ENCODE measurements at regions not wholly inside any gene's neighbourhood (a gene's known extent, or its start where the extent isn't known, plus 50 kb on each side); places are given as distances from the start of the nearest gene placed in this dataset.

DNA sequence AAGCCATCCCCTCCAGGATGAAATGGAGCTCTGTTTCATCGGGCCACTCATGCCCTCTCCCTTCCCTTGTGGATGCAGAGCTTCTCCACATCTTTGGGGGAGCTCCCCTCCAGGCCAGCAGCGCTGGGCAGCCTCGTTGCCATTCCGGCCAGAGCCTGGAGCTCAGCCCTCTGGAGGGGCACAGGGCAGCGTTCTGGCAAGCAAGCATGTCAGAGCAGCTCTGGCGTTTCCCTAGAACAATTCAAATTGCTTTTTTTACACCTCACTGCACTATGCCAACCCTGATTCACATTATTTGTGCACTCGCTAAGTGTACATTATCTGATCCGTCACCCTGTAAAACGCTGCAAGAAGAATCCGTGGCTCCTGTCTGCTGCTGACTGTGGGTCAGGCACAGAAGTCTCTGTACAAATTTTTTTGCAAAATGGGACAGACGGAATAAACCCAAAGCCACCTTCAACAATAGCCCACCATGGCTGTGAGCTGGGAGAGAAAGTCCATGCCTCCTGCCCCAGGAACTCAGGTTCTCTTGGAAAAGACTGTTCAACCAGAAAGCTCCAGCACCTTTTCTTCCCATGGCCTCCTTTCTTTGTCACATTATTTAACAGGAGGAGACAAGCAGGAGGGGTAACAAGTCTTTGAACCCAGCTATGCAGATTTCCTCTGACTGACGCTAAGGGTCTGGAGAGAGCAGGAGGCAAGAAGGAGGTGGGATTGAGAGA, 139.5 kb upstream of the CADM1 start:
- TF ChIP-seq TEAD4 (IDR thresholded peaks at IDR 0.05) (no peak), FOXM1 (IDR thresholded peaks at IDR 0.05; ENCODE audit: borderline replicate concordance, low read depth) (no peak), NFIC (IDR thresholded peaks at IDR 0.05) (no peak), ZBTB7A (IDR thresholded peaks at IDR 0.05; ENCODE audit: low read depth) (no peak)
- TF ChIP-seq, protein P1, sequence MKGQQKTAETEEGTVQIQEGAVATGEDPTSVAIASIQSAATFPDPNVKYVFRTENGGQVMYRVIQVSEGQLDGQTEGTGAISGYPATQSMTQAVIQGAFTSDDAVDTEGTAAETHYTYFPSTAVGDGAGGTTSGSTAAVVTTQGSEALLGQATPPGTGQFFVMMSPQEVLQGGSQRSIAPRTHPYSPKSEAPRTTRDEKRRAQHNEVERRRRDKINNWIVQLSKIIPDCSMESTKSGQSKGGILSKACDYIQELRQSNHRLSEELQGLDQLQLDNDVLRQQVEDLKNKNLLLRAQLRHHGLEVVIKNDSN (IDR thresholded peaks at IDR 0.05): no peak
- TF ChIP-seq, protein P2, sequence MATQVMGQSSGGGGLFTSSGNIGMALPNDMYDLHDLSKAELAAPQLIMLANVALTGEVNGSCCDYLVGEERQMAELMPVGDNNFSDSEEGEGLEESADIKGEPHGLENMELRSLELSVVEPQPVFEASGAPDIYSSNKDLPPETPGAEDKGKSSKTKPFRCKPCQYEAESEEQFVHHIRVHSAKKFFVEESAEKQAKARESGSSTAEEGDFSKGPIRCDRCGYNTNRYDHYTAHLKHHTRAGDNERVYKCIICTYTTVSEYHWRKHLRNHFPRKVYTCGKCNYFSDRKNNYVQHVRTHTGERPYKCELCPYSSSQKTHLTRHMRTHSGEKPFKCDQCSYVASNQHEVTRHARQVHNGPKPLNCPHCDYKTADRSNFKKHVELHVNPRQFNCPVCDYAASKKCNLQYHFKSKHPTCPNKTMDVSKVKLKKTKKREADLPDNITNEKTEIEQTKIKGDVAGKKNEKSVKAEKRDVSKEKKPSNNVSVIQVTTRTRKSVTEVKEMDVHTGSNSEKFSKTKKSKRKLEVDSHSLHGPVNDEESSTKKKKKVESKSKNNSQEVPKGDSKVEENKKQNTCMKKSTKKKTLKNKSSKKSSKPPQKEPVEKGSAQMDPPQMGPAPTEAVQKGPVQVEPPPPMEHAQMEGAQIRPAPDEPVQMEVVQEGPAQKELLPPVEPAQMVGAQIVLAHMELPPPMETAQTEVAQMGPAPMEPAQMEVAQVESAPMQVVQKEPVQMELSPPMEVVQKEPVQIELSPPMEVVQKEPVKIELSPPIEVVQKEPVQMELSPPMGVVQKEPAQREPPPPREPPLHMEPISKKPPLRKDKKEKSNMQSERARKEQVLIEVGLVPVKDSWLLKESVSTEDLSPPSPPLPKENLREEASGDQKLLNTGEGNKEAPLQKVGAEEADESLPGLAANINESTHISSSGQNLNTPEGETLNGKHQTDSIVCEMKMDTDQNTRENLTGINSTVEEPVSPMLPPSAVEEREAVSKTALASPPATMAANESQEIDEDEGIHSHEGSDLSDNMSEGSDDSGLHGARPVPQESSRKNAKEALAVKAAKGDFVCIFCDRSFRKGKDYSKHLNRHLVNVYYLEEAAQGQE (IDR thresholded peaks at IDR 0.05; ENCODE audit: low read depth): no peak

DNA sequence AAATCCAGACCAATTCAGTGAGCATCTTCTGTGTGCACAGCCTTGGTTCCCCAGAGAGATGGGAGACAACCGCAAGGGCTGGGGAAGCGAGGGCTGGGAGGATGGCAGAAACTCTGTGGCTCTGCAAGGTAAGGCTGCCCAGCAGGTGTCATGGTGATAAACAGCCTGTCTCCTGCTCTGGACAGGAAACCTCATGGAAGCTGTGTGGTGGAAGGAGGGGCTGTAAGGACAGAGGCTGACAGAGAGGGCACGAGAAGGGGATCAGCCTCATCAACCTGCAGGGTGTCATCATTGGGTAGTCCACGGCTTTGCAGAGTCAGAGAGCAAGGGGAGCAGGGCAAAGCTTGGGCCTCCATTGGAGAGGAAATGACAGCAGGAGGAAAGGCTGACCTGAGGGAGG, 138.4 kb upstream of the CADM1 start:
- TF ChIP-seq, protein P2 (IDR thresholded peaks at IDR 0.05; ENCODE audit: low read depth): no peak
- TF ChIP-seq TCF12 (IDR thresholded peaks at IDR 0.05; ENCODE audit: low read depth) (no peak), NFIC (IDR thresholded peaks at IDR 0.05) (no peak), RAD21 (IDR thresholded peaks at IDR 0.05; ENCODE audit: low read depth) (no peak), TAF1 (IDR thresholded peaks at IDR 0.05; ENCODE audit: low read depth) (no peak), CREB1 (IDR thresholded peaks at IDR 0.05; ENCODE audit: low read depth) (no peak), CEBPB (IDR thresholded peaks at IDR 0.05) (no peak), YY1 (IDR thresholded peaks at IDR 0.05; ENCODE audit: low read depth) (no peak), ZBTB7A (IDR thresholded peaks at IDR 0.05; ENCODE audit: low read depth) (no peak), FOXM1 (IDR thresholded peaks at IDR 0.05; ENCODE audit: borderline replicate concordance, low read depth) (no peak), TEAD4 (IDR thresholded peaks at IDR 0.05) (no peak), EGR1 (IDR thresholded peaks at IDR 0.05) (no peak), EP300 (IDR thresholded peaks at IDR 0.05; ENCODE audit: borderline replicate concordance) (no peak)
- TF ChIP-seq, protein P1 (IDR thresholded peaks at IDR 0.05): no peak
- TF ChIP-seq, protein P3, sequence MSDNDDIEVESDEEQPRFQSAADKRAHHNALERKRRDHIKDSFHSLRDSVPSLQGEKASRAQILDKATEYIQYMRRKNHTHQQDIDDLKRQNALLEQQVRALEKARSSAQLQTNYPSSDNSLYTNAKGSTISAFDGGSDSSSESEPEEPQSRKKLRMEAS (IDR thresholded peaks at IDR 0.05): no peak

DNA sequence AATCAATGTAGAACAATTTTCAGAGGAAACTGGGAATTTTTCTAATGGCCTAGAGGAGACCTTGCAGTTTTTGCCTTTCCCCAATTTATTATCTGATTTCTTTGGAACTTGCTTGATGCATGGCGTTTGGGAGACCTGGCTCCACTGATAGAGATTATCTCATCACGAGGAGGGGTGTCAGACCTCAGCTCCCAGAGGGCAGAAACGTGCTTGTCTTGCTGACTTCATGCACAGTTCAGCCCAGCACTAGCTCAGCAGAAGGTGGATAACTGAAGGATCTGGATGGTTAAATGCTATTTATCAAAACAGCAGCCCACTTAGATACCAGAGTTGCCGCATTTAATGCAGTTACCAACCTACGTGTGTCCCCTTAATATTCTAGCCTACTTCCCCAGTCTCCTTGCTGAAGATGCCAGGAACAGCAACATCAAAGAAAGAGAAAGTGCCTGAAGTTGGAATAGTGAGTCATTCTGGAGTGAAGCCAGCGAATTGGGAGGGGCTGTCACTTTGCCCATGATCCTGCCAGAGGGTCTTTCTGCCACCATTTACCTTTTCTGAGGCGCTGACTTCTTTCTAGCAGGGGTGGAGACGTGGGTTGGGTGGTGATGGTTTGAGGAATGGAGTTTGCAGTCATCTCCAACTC, 133.5 kb upstream of the CADM1 start:
- TF ChIP-seq YY1 (IDR thresholded peaks at IDR 0.05; ENCODE audit: low read depth) (no peak), CEBPB (IDR thresholded peaks at IDR 0.05) (no peak), FOXM1 (IDR thresholded peaks at IDR 0.05; ENCODE audit: borderline replicate concordance, low read depth) (no peak), ZBTB7A (IDR thresholded peaks at IDR 0.05; ENCODE audit: low read depth) (no peak), EGR1 (IDR thresholded peaks at IDR 0.05) (no peak), TAF1 (IDR thresholded peaks at IDR 0.05; ENCODE audit: low read depth) (no peak), TEAD4 (IDR thresholded peaks at IDR 0.05) (no peak), NFIC (IDR thresholded peaks at IDR 0.05) (no peak), TCF12 (IDR thresholded peaks at IDR 0.05; ENCODE audit: low read depth) (no peak), CREB1 (IDR thresholded peaks at IDR 0.05; ENCODE audit: low read depth) (no peak), EP300 (IDR thresholded peaks at IDR 0.05; ENCODE audit: borderline replicate concordance) (no peak), RAD21 (IDR thresholded peaks at IDR 0.05; ENCODE audit: low read depth) (no peak)
- TF ChIP-seq, protein P2 (IDR thresholded peaks at IDR 0.05; ENCODE audit: low read depth): no peak
- TF ChIP-seq, protein P1 (IDR thresholded peaks at IDR 0.05): no peak
- TF ChIP-seq, protein P3 (IDR thresholded peaks at IDR 0.05): no peak

All from Ishikawa (cell line).